ENCODE measurements at regions not wholly inside any gene's neighbourhood (a gene's known extent, or its start where the extent isn't known, plus 50 kb on each side); places are given as distances from the start of the nearest gene placed in this dataset.

DNA sequence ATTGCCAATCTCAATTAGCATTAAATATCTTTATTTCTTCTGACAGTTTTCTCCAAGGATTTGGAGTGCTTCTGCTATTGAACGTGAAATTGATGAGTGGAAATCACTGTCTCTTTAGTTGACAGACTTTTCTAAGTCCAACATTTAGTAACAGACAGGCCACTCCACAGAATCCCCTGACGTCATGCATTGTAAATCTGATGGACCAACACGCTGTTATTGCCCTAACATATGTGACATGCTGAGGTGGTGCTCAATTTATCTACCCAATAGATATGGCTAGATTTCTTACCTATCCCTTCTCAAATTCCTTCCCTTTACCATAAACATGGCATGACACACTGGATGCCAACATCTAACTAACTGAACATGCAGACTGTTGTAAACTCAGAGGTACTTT is 240.6 kb upstream of the DGKB start:
- TF ChIP-seq, protein P1, sequence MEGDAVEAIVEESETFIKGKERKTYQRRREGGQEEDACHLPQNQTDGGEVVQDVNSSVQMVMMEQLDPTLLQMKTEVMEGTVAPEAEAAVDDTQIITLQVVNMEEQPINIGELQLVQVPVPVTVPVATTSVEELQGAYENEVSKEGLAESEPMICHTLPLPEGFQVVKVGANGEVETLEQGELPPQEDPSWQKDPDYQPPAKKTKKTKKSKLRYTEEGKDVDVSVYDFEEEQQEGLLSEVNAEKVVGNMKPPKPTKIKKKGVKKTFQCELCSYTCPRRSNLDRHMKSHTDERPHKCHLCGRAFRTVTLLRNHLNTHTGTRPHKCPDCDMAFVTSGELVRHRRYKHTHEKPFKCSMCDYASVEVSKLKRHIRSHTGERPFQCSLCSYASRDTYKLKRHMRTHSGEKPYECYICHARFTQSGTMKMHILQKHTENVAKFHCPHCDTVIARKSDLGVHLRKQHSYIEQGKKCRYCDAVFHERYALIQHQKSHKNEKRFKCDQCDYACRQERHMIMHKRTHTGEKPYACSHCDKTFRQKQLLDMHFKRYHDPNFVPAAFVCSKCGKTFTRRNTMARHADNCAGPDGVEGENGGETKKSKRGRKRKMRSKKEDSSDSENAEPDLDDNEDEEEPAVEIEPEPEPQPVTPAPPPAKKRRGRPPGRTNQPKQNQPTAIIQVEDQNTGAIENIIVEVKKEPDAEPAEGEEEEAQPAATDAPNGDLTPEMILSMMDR (IDR thresholded peaks at IDR 0.05): no peak
- no peak for TF ChIP-seq POLR2A (IDR thresholded peaks at IDR 0.05)
